ENCODE measurements at regions not wholly inside any gene's neighbourhood (a gene's known extent, or its start where the extent isn't known, plus 50 kb on each side); places are given as distances from the start of the nearest gene placed in this dataset.

DNA sequence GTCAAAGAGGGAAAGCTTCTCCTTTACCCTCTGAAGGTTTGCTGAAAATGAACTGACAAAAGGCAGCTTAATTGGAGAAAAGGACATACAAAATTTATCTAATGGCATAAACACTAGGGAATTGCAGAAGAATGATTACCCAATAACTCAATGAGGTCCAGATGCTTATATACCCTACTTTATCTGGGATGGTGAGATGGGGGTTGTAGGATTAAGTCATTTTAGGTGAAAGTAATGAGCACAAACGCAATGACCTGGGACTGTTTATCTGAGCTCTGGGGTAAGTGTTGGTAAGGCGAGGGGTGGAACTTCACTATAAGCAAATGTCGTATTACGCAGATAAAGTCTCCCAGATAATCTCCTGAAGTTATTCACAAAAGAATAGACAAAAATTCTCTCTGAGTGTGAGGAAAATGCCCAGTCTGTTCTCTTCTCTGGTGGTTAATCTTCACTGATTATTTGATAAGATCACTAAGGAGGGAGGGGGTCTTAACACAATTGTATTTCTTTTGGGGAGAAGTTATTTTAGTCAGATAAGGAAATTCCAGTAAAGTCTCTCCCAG, 1067.8 kb downstream of the DNAJB9 start:
- no peak for TF ChIP-seq TCF4 (CRISPR knock-in tag; IDR thresholded peaks at IDR 0.05; ENCODE audit: borderline replicate concordance)
- TF ChIP-seq RARB (CRISPR knock-in tag; IDR thresholded peaks at IDR 0.05), result no peak
- TF ChIP-seq, protein P1, sequence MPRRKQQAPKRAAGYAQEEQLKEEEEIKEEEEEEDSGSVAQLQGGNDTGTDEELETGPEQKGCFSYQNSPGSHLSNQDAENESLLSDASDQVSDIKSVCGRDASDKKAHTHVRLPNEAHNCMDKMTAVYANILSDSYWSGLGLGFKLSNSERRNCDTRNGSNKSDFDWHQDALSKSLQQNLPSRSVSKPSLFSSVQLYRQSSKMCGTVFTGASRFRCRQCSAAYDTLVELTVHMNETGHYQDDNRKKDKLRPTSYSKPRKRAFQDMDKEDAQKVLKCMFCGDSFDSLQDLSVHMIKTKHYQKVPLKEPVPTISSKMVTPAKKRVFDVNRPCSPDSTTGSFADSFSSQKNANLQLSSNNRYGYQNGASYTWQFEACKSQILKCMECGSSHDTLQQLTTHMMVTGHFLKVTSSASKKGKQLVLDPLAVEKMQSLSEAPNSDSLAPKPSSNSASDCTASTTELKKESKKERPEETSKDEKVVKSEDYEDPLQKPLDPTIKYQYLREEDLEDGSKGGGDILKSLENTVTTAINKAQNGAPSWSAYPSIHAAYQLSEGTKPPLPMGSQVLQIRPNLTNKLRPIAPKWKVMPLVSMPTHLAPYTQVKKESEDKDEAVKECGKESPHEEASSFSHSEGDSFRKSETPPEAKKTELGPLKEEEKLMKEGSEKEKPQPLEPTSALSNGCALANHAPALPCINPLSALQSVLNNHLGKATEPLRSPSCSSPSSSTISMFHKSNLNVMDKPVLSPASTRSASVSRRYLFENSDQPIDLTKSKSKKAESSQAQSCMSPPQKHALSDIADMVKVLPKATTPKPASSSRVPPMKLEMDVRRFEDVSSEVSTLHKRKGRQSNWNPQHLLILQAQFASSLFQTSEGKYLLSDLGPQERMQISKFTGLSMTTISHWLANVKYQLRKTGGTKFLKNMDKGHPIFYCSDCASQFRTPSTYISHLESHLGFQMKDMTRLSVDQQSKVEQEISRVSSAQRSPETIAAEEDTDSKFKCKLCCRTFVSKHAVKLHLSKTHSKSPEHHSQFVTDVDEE (CRISPR knock-in tag; IDR thresholded peaks at IDR 0.05), result no peak
- no peak for TF ChIP-seq PPARA (CRISPR knock-in tag; IDR thresholded peaks at IDR 0.05; ENCODE audit: borderline replicate concordance)
- no peak for TF ChIP-seq CSDC2 (CRISPR knock-in tag; IDR thresholded peaks at IDR 0.05)
- no peak for ATAC-seq

DNA sequence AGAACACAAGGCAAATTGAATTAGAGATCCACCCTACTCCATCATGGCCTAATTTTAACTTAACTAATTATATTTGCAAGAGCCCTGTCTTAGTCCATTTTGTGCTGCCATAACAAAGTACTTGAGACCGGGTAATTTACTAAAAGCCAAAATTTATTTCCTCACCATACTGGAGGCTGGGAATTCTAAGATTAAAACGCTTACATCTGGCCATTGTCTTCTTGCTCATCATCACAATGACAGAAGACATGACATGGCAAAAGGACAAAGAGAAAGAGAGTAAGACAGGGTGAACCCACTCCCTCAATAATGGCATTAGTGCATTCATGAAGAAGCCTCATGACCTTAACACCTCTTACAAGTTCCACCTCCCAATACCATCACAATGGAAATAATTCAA, 1068.6 kb downstream of the DNAJB9 start:
- TF ChIP-seq, protein P2, sequence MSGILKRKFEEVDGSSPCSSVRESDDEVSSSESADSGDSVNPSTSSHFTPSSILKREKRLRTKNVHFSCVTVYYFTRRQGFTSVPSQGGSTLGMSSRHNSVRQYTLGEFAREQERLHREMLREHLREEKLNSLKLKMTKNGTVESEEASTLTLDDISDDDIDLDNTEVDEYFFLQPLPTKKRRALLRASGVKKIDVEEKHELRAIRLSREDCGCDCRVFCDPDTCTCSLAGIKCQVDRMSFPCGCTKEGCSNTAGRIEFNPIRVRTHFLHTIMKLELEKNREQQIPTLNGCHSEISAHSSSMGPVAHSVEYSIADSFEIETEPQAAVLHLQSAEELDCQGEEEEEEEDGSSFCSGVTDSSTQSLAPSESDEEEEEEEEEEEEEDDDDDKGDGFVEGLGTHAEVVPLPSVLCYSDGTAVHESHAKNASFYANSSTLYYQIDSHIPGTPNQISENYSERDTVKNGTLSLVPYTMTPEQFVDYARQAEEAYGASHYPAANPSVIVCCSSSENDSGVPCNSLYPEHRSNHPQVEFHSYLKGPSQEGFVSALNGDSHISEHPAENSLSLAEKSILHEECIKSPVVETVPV (CRISPR knock-in tag; IDR thresholded peaks at IDR 0.05), result no peak
- TF ChIP-seq, protein P1 (CRISPR knock-in tag; IDR thresholded peaks at IDR 0.05), result no peak
- TF ChIP-seq CSDC2 (CRISPR knock-in tag; IDR thresholded peaks at IDR 0.05), result no peak
- ATAC-seq, result no peak

DNA sequence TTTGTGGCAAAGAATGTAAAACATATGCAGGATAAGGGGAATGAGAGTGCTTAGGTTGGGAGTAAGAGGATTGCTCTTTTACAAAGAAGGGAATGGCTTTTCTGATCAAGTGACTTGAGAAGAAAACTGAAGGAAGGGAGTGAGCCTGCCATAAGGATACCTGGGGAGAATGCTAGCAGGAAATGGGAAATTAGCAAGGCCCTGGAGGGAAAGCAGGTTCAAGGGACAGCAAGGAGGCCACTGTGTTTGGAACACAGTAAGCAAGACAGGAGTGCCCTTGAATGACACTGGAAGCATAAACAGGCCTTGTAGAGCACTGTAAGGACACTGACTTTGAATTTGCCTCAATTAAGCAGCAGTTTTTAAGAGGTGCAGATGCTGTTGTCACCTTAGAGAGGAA, 1069.9 kb downstream of the DNAJB9 start:
- no peak for TF ChIP-seq SNAI2 (CRISPR knock-in tag; IDR thresholded peaks at IDR 0.05)
- TF ChIP-seq TCF4 (CRISPR knock-in tag; IDR thresholded peaks at IDR 0.05; ENCODE audit: borderline replicate concordance), result no peak
- no peak for TF ChIP-seq BACH2 (CRISPR knock-in tag; IDR thresholded peaks at IDR 0.05; ENCODE audit: borderline replicate concordance)
- TF ChIP-seq, protein P3, sequence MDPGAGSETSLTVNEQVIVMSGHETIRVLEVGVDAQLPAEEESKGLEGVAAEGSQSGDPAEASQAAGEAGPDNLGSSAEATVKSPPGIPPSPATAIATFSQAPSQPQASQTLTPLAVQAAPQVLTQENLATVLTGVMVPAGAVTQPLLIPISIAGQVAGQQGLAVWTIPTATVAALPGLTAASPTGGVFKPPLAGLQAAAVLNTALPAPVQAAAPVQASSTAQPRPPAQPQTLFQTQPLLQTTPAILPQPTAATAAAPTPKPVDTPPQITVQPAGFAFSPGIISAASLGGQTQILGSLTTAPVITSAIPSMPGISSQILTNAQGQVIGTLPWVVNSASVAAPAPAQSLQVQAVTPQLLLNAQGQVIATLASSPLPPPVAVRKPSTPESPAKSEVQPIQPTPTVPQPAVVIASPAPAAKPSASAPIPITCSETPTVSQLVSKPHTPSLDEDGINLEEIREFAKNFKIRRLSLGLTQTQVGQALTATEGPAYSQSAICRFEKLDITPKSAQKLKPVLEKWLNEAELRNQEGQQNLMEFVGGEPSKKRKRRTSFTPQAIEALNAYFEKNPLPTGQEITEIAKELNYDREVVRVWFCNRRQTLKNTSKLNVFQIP (CRISPR knock-in tag; IDR thresholded peaks at IDR 0.05; ENCODE audit: borderline replicate concordance, low read depth), result no peak
- TF ChIP-seq ESRRG (CRISPR knock-in tag; IDR thresholded peaks at IDR 0.05), result no peak
- no peak for TF ChIP-seq ZNF565 (CRISPR knock-in tag; conservative IDR thresholded peaks at IDR 0.05; ENCODE audit: low read depth)
- TF ChIP-seq ZFP30 (CRISPR knock-in tag; IDR thresholded peaks at IDR 0.05), result no peak

DNA sequence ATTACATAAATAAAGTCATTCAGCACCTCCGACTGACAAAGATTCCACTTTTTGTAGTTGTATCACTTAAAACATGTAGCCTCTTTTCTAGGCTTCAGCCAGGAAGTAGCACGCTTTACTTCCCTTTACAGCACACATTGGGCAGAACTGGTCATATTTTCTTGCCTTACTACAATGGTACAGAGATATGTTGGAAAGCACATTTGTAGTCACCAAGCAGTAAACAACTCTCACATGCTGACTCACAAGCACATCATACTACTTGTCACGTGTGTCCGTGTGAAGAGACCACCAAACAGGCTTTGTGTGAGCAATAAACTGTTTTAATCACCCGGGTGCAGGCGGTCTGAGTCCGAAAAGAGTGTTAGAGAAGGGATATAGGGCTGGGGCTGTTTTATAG, 1071.8 kb downstream of the DNAJB9 start:
- TF ChIP-seq BACH2 (CRISPR knock-in tag; IDR thresholded peaks at IDR 0.05; ENCODE audit: borderline replicate concordance), result no peak
- TF ChIP-seq ZNF565 (CRISPR knock-in tag; conservative IDR thresholded peaks at IDR 0.05; ENCODE audit: low read depth), result no peak
- TF ChIP-seq ZNF8 (CRISPR knock-in tag; IDR thresholded peaks at IDR 0.05), result no peak
- no peak for TF ChIP-seq ZFP3 (CRISPR knock-in tag; IDR thresholded peaks at IDR 0.05)
- no peak for TF ChIP-seq TOX (CRISPR knock-in tag; IDR thresholded peaks at IDR 0.05; ENCODE audit: borderline replicate concordance)
- no peak for TF ChIP-seq ARNTL (CRISPR knock-in tag; IDR thresholded peaks at IDR 0.05; ENCODE audit: borderline replicate concordance, low read depth)
- no peak for TF ChIP-seq ISL1 (CRISPR knock-in tag; IDR thresholded peaks at IDR 0.05)
- no peak for TF ChIP-seq ZNF70 (CRISPR knock-in tag; IDR thresholded peaks at IDR 0.05)
- no peak for TF ChIP-seq RARB (CRISPR knock-in tag; IDR thresholded peaks at IDR 0.05)
- TF ChIP-seq, protein P4, sequence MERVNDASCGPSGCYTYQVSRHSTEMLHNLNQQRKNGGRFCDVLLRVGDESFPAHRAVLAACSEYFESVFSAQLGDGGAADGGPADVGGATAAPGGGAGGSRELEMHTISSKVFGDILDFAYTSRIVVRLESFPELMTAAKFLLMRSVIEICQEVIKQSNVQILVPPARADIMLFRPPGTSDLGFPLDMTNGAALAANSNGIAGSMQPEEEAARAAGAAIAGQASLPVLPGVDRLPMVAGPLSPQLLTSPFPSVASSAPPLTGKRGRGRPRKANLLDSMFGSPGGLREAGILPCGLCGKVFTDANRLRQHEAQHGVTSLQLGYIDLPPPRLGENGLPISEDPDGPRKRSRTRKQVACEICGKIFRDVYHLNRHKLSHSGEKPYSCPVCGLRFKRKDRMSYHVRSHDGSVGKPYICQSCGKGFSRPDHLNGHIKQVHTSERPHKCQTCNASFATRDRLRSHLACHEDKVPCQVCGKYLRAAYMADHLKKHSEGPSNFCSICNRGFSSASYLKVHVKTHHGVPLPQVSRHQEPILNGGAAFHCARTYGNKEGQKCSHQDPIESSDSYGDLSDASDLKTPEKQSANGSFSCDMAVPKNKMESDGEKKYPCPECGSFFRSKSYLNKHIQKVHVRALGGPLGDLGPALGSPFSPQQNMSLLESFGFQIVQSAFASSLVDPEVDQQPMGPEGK (CRISPR knock-in tag; IDR thresholded peaks at IDR 0.05; ENCODE audit: borderline replicate concordance), result no peak
- TF ChIP-seq SNAI2 (CRISPR knock-in tag; IDR thresholded peaks at IDR 0.05), result no peak
- TF ChIP-seq GLIS3 (CRISPR knock-in tag; IDR thresholded peaks at IDR 0.05), result no peak
- TF ChIP-seq, protein P5, sequence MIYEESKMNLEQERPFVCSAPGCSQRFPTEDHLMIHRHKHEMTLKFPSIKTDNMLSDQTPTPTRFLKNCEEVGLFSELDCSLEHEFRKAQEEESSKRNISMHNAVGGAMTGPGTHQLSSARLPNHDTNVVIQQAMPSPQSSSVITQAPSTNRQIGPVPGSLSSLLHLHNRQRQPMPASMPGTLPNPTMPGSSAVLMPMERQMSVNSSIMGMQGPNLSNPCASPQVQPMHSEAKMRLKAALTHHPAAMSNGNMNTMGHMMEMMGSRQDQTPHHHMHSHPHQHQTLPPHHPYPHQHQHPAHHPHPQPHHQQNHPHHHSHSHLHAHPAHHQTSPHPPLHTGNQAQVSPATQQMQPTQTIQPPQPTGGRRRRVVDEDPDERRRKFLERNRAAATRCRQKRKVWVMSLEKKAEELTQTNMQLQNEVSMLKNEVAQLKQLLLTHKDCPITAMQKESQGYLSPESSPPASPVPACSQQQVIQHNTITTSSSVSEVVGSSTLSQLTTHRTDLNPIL (CRISPR knock-in tag; IDR thresholded peaks at IDR 0.05; ENCODE audit: low read depth), result no peak
- no peak for TF ChIP-seq TCF4 (CRISPR knock-in tag; IDR thresholded peaks at IDR 0.05; ENCODE audit: borderline replicate concordance)
- no peak for TF ChIP-seq CSDC2 (CRISPR knock-in tag; IDR thresholded peaks at IDR 0.05)
- no peak for TF ChIP-seq ZFP30 (CRISPR knock-in tag; IDR thresholded peaks at IDR 0.05)
- ATAC-seq, result no peak

More for the DNA sequence above, 1069.9 kb downstream of the DNAJB9 start:
- no peak for ATAC-seq

All from SK-N-SH treated with all-trans-retinoic acid at 6 μM for 48 hours (cell line).